H9 (cell line): ENCODE measurements at regions not wholly inside any gene's neighbourhood (a gene's known extent, or its start where the extent isn't known, plus 50 kb on each side); places are given as distances from the start of the nearest gene placed in this dataset.

ENCODE experiments used
- DNase-seq: peaks from one replicate; pipeline ENCODE4 v3.0.0-alpha.2; 2017
- H2AFZ ChIP-seq: one replicate; pipeline ENCODE4 v1.6.1; 2013; ENCODE audit warnings: mild to moderate bottlenecking, low read length, control low read depth, moderate library complexity
- H2AK5ac ChIP-seq: 2 replicates; pipeline ENCODE4 v1.6.1; 2013; ENCODE audit warnings: low read length, control low read depth, mixed read lengths; ENCODE audit not compliant: insufficient read length
- H2BK120ac ChIP-seq: one replicate; pipeline ENCODE4 v1.6.1; 2013; ENCODE audit warnings: low read depth, mild to moderate bottlenecking, low read length, control low read depth, inconsistent platforms; ENCODE audit not compliant: poor library complexity, severe bottlenecking
- H2BK12ac ChIP-seq: 2 replicates; pipeline ENCODE4 v1.6.1; 2013; ENCODE audit warnings: low read length, control low read depth, mixed read lengths, low read depth; ENCODE audit not compliant: insufficient read length
- H2BK15ac ChIP-seq: 2 replicates; pipeline ENCODE4 v1.6.1; 2013; ENCODE audit warnings: low read depth, low read length, control low read depth
- H2BK20ac ChIP-seq: one replicate; pipeline ENCODE4 v1.6.1; 2013; ENCODE audit warnings: low read depth, mild to moderate bottlenecking, low read length, control low read depth, inconsistent platforms; ENCODE audit not compliant: poor library complexity, severe bottlenecking
- H2BK5ac ChIP-seq: 2 replicates; pipeline ENCODE4 v1.6.1; 2013; ENCODE audit warnings: low read length, control low read depth, mixed read lengths; ENCODE audit not compliant: insufficient read length
- H3K14ac ChIP-seq: 2 replicates; pipeline ENCODE4 v1.6.1; 2013; ENCODE audit warnings: low read length, control low read depth; ENCODE audit not compliant: insufficient read depth
- H3K18ac ChIP-seq: 2 replicates; pipeline ENCODE4 v1.6.1; 2013; ENCODE audit warnings: low read depth, mild to moderate bottlenecking, mixed read lengths, low read length, control low read depth; ENCODE audit not compliant: insufficient read length
- H3K23ac ChIP-seq: 2 replicates; pipeline ENCODE4 v1.6.1; 2013; ENCODE audit warnings: low read length, control low read depth, mixed read lengths, low read depth; ENCODE audit not compliant: insufficient read length
- H3K23me2 ChIP-seq: 2 replicates; pipeline ENCODE4 v1.6.1; 2013; ENCODE audit warnings: low read depth, mild to moderate bottlenecking, mixed read lengths, low read length, control low read depth; ENCODE audit not compliant: insufficient read length, poor library complexity, severe bottlenecking
- H3K27ac ChIP-seq: 2 replicates; pipeline ENCODE4 v1.5.1; 2013; ENCODE audit warnings: low read length, control low read depth, mixed read lengths, low read depth; ENCODE audit not compliant: insufficient read length
- H3K27me3 ChIP-seq: 2 replicates; pipeline ENCODE4 v1.6.1; 2013; ENCODE audit warnings: low read length, control low read depth, inconsistent platforms; ENCODE audit not compliant: insufficient read depth
- H3K4ac ChIP-seq: 2 replicates; pipeline ENCODE4 v1.6.1; 2013; ENCODE audit warnings: low read depth, mild to moderate bottlenecking, control low read depth, inconsistent platforms, low read length, moderate library complexity
- H3K4me1 ChIP-seq: 2 replicates; pipeline ENCODE4 v1.6.1; 2013; ENCODE audit warnings: low read length, control low read depth, inconsistent platforms; ENCODE audit not compliant: insufficient read depth
- H3K4me2 ChIP-seq: 2 replicates; pipeline ENCODE4 v1.6.1; 2013; ENCODE audit warnings: low read length, control low read depth, mixed read lengths; ENCODE audit not compliant: insufficient read length, insufficient read depth
- H3K56ac ChIP-seq: 2 replicates; pipeline ENCODE4 v1.6.1; 2013; ENCODE audit warnings: low read depth, mild to moderate bottlenecking, mixed read lengths, low read length, control low read depth; ENCODE audit not compliant: insufficient read length
- H3K79me1 ChIP-seq: 2 replicates; pipeline ENCODE4 v1.6.1; 2013; ENCODE audit warnings: low read depth, mild to moderate bottlenecking, moderate library complexity, low read length, control low read depth, inconsistent platforms; ENCODE audit not compliant: insufficient read depth, poor library complexity, severe bottlenecking
- H3K79me2 ChIP-seq: 2 replicates; pipeline ENCODE4 v1.6.1; 2013; ENCODE audit warnings: low read length, control low read depth, inconsistent platforms; ENCODE audit not compliant: insufficient read depth
- H3K9ac ChIP-seq: 2 replicates; pipeline ENCODE4 v1.6.1; 2013; ENCODE audit warnings: low read length, control low read depth, mixed read lengths; ENCODE audit not compliant: insufficient read length; ENCODE audit errors: extremely low read depth
- H3K9me3 ChIP-seq: one replicate; pipeline ENCODE4 v1.6.1; 2013; ENCODE audit warnings: low read depth, low read length, inconsistent platforms; ENCODE audit not compliant: control insufficient read depth
- H3T11ph ChIP-seq: one replicate; pipeline ENCODE4 v1.6.1; 2013; ENCODE audit warnings: mild to moderate bottlenecking, low read length, control low read depth, inconsistent platforms
- H4K20me1 ChIP-seq: one replicate; pipeline ENCODE4 v1.6.1; 2013; ENCODE audit not compliant: control insufficient read depth, insufficient read length, insufficient read depth
- H4K5ac ChIP-seq: 2 replicates; pipeline ENCODE4 v1.6.1; 2013; ENCODE audit warnings: low read depth, mild to moderate bottlenecking, mixed read lengths, low read length, control low read depth; ENCODE audit not compliant: insufficient read length
- H4K8ac ChIP-seq: replicated peaks from 2 replicates; pipeline ENCODE4 v1.6.1; 2013; ENCODE audit warnings: low read length, control low read depth, mixed read lengths, low read depth; ENCODE audit not compliant: insufficient read length
- H4K91ac ChIP-seq: 2 replicates; pipeline ENCODE4 v1.6.1; 2013; ENCODE audit warnings: low read depth, mild to moderate bottlenecking, moderate library complexity, mixed read lengths, low read length, control low read depth; ENCODE audit not compliant: insufficient read length
- H3K27ac Mint-ChIP-seq, 3 experiments: 2 replicates in 2 of 3; 3 replicates in 1 of 3; pipeline ENCODE4 v1.8.0; 2020 to 2021; ENCODE audit warnings: mixed read lengths in 3 of 3, mild to moderate bottlenecking in 1 of 3, moderate library complexity in 1 of 3
- H3K27me3 Mint-ChIP-seq: 2 replicates; pipeline ENCODE4 v1.8.0; 2021; ENCODE audit warnings: low read depth, mild to moderate bottlenecking, moderate library complexity, mixed read lengths
- H3K36me3 Mint-ChIP-seq, 3 experiments: 2 replicates in 2 of 3; 3 replicates in 1 of 3; pipeline ENCODE4 v1.8.0; 2020 to 2021; ENCODE audit warnings: low read depth in 3 of 3, mixed read lengths in 3 of 3; ENCODE audit not compliant: insufficient read depth in 1 of 3
- H3K4me1 Mint-ChIP-seq, 2 experiments: 2 replicates each; pipeline ENCODE4 v1.8.0; 2020; ENCODE audit warnings: mixed read lengths in 2 of 2
- H3K4me3 Mint-ChIP-seq, 2 experiments: 2 replicates in 1 of 2; 3 replicates in 1 of 2; pipeline ENCODE4 v1.8.0; 2020 to 2021; ENCODE audit warnings: mild to moderate bottlenecking in 2 of 2, mixed read lengths in 2 of 2, moderate library complexity in 1 of 2
- H3K9me3 Mint-ChIP-seq, 2 experiments: 2 replicates in 1 of 2; 3 replicates in 1 of 2; pipeline ENCODE4 v1.8.0; 2020; ENCODE audit warnings: mild to moderate bottlenecking in 2 of 2, mixed read lengths in 2 of 2, moderate library complexity in 1 of 2
- CTCF ChIP-seq: fragments of 200-600 bp; sonication (generic); conservative IDR thresholded peaks from 3 replicates; pipeline ENCODE4 v1.8.0; 2021; ENCODE audit warnings: antibody characterized with exemption, mild to moderate bottlenecking
- WGBS: extraction: QIAGEN DNeasy Blood & Tissue Kit; methylation state at CpG from one replicate; pipeline ENCODE4 v1.1.7; 2013; ENCODE audit warnings: missing lambda C conversion rate, low lambda C conversion rate, mixed read lengths; ENCODE audit not compliant: insufficient read length; ENCODE audit errors: extremely low coverage; 5-methylcytosine and 5-hydroxymethylcytosine counted together

GRCh38 chr5:1706021-1706420 lies 93.6 kb downstream of the MRPL36 start:
- Histone ChIP-seq H2BK15ac (no peak overlapping the region), H3K56ac (no peak overlapping the region), H4K91ac (no peak overlapping the region), H4K20me1 (no peaks in the 10 kb centered on the region), H3K9ac (no peak overlapping the region), H3K18ac (no peak overlapping the region), H3K4ac (no peak overlapping the region), H3K27ac (no peak overlapping the region), H2BK5ac (no peak overlapping the region), H3K27me3 (no peaks in the 10 kb centered on the region; the same call in 1 of the 2 replicates), H3K23me2 (no peaks in the 10 kb centered on the region), H3K79me1 (no peaks in the 10 kb centered on the region), H2AK5ac (no peak overlapping the region), H3K14ac (no peak overlapping the region), H3K79me2 (no peaks in the 10 kb centered on the region), H4K8ac (no peak overlapping the region), H3K23ac (no peak overlapping the region), H3K4me2 (no peak overlapping the region), H2BK120ac (no peak overlapping the region), H2AFZ (no peak overlapping the region), H3K9me3 (no peaks in the 10 kb centered on the region), H3K4me1 (no peaks in the 10 kb centered on the region; the same call in 1 of the 2 replicates), H2BK20ac (no peak overlapping the region), H3T11ph (no peak overlapping the region), H4K5ac (no peak overlapping the region), H2BK12ac (no peak overlapping the region)
- DNase-seq, result no peak
- no peak overlapping the region for H3K4me3 Mint-ChIP-seq
- no peak overlapping the region for H3K27ac Mint-ChIP-seq
- no CpG with 5 or more reads among the region's 17 CpGs for WGBS
- peaks cover 26 to 29% of the 10 kb centered on the region in 2 experiments for H3K4me1 Mint-ChIP-seq
- H3K36me3 Mint-ChIP-seq, result peaks cover 0 to 4% (median 0%) of the 10 kb centered on the region in 3 experiments; a peak in 2 of 7 replicates
- no peaks in the 10 kb centered on the region; a peak in 1 of 5 replicates for H3K9me3 Mint-ChIP-seq
- no peak for TF ChIP-seq CTCF
- peaks cover 36% of the 10 kb centered on the region for H3K27me3 Mint-ChIP-seq
